ENCODE measurements at regions not wholly inside any gene's neighbourhood (a gene's known extent, or its start where the extent isn't known, plus 50 kb on each side); places are given as distances from the start of the nearest gene placed in this dataset.

GRCh38 chr3:176714034-176714433, 483.2 kb downstream of the TBL1XR1 start:
- DNase-seq (ENCODE audit: low spot score) = no peak

GRCh38 chr3:176712191-176712590, 485.1 kb downstream of the TBL1XR1 start:
- DNase-seq (ENCODE audit: low spot score) = no peak

- DNase-seq (ENCODE audit: low spot score) = no peak
Observed at GRCh38 chr3:176699288-176699687, 498.0 kb downstream of the TBL1XR1 start.

- no peak for DNase-seq (ENCODE audit: low spot score)
Observed at GRCh38 chr3:176697284-176697889, 499.9 kb downstream of the TBL1XR1 start.

- no peak for DNase-seq (ENCODE audit: low spot score)
Observed at GRCh38 chr3:176696816-176697215, 500.5 kb downstream of the TBL1XR1 start.

- DNase-seq (ENCODE audit: low spot score) = no peak
Observed at GRCh38 chr3:176692966-176693785, 504.1 kb downstream of the TBL1XR1 start.

- no peak for DNase-seq (ENCODE audit: low spot score)
Observed at GRCh38 chr3:176692199-176692965, 504.9 kb downstream of the TBL1XR1 start.

GRCh38 chr3:176690083-176690869, 507.0 kb downstream of the TBL1XR1 start:
- DNase-seq (ENCODE audit: low spot score) = no peak

GRCh38 chr3:176687754-176688153, 509.5 kb downstream of the TBL1XR1 start:
- DNase-seq (ENCODE audit: low spot score) = no peak

- no peak for DNase-seq (ENCODE audit: low spot score)
Observed at GRCh38 chr3:176683382-176683781, 513.9 kb downstream of the TBL1XR1 start.

GRCh38 chr3:176663837-176664831, 533.1 kb downstream of the TBL1XR1 start:
- peak; percentile 24 for DNase-seq (ENCODE audit: low spot score)

GRCh38 chr3:176663387-176663786, 533.9 kb downstream of the TBL1XR1 start:
- peak; percentile 14 for DNase-seq (ENCODE audit: low spot score)

- DNase-seq (ENCODE audit: low spot score) = no peak
Observed at GRCh38 chr3:176661432-176661964, 535.8 kb downstream of the TBL1XR1 start.

- DNase-seq (ENCODE audit: low spot score) = no peak
Observed at GRCh38 chr3:176655404-176656094, 541.7 kb downstream of the TBL1XR1 start.

- no peak for DNase-seq (ENCODE audit: low spot score)
Observed at GRCh38 chr3:176651622-176652021, 545.7 kb downstream of the TBL1XR1 start.

GRCh38 chr3:176650478-176650877, 546.8 kb downstream of the TBL1XR1 start:
- no peak for DNase-seq (ENCODE audit: low spot score)

GRCh38 chr3:176647987-176648386, 549.3 kb downstream of the TBL1XR1 start:
- no peak for DNase-seq (ENCODE audit: low spot score)

GRCh38 chr3:176633511-176633910, 563.8 kb downstream of the TBL1XR1 start:
- peak; percentile 50 for DNase-seq (ENCODE audit: low spot score)

- DNase-seq (ENCODE audit: low spot score) = no peak
Observed at GRCh38 chr3:176632925-176633324, 564.4 kb downstream of the TBL1XR1 start.

- DNase-seq (ENCODE audit: low spot score) = no peak
Observed at GRCh38 chr3:176631165-176631564, 566.1 kb downstream of the TBL1XR1 start.
